Transverse colon (tissue), 4 donors: ENCODE measurements at regions not wholly inside any gene's neighbourhood (a gene's known extent, or its start where the extent isn't known, plus 50 kb on each side); places are given as distances from the start of the nearest gene placed in this dataset.

Experiments used
- EP300 ChIP-seq: sonication (generic); formaldehyde crosslinking; IDR thresholded peaks from one replicate; pipeline ENCODE4 v1.6.1; 2017; ENCODE audit warnings: antibody characterized with exemption, low read depth
- POLR2A ChIP-seq: fragments of 450-650 bp; IDR thresholded peaks from one replicate; pipeline ENCODE4 v1.6.1; 2016; ENCODE audit warnings: antibody characterized with exemption, mild to moderate bottlenecking, moderate library complexity
- POLR2AphosphoS5 ChIP-seq, 3 donors: sonication (generic); formaldehyde crosslinking; IDR thresholded peaks; one replicate each; pipeline ENCODE4 v1.6.1; 2016; ENCODE audit warnings: antibody characterized with exemption in 3 of 3
- TF ChIP-seq, protein P1 (sequence below), 5 experiments: fragments of 200-600 bp in 3 of 5; fragments of 450-650 bp in 2 of 5; sonication (generic) in 3 of 5; IDR thresholded peaks; 1 replicate in 2 of 5; 2 replicates in 3 of 5; pipeline ENCODE4 v1.5.1; 2016 to 2017; ENCODE audit warnings: antibody characterized with exemption in 5 of 5, inconsistent platforms in 3 of 5, mild to moderate bottlenecking in 2 of 5, moderate library complexity in 1 of 5

DNA sequence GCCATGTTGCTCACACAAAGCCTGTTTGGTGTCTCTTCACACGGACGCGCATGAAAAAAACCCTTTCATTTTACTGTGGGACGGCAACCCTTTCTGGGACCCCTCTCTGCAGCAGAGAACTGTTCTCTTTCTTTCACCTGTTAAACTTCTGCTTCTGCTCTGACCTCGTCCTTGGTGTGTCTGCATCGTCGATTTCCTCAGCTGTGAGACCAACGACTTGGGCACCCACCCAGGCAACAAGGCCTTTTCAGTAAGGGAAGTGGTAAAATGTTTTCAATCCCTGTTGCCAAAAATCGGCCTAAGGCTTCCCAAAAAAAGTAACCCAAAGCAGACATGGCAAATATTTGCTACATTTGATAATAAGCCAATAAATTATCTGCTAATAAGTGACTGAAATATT is 515.3 kb downstream of the IRS2 start:
- TF ChIP-seq, protein P1, sequence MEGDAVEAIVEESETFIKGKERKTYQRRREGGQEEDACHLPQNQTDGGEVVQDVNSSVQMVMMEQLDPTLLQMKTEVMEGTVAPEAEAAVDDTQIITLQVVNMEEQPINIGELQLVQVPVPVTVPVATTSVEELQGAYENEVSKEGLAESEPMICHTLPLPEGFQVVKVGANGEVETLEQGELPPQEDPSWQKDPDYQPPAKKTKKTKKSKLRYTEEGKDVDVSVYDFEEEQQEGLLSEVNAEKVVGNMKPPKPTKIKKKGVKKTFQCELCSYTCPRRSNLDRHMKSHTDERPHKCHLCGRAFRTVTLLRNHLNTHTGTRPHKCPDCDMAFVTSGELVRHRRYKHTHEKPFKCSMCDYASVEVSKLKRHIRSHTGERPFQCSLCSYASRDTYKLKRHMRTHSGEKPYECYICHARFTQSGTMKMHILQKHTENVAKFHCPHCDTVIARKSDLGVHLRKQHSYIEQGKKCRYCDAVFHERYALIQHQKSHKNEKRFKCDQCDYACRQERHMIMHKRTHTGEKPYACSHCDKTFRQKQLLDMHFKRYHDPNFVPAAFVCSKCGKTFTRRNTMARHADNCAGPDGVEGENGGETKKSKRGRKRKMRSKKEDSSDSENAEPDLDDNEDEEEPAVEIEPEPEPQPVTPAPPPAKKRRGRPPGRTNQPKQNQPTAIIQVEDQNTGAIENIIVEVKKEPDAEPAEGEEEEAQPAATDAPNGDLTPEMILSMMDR (IDR thresholded peaks at IDR 0.05): no peak
- TF ChIP-seq POLR2AphosphoS5 (IDR thresholded peaks at IDR 0.05) (no peak), EP300 (no peak), POLR2A (no peak)
